ELF-1 (cell line): ENCODE measurements at regions not wholly inside any gene's neighbourhood (a gene's known extent, or its start where the extent isn't known, plus 50 kb on each side); places are given as distances from the start of the nearest gene placed in this dataset.

Source experiments
- DNase-seq: peaks from one replicate; pipeline ENCODE4 v3.0.0-alpha.2; 2016; ENCODE audit warnings: low read depth, low spot score

- no peak for DNase-seq
These were observed 1415.1 kb upstream of the RAG2 start for GRCh38 chr11:38013157-38013556.

DNA sequence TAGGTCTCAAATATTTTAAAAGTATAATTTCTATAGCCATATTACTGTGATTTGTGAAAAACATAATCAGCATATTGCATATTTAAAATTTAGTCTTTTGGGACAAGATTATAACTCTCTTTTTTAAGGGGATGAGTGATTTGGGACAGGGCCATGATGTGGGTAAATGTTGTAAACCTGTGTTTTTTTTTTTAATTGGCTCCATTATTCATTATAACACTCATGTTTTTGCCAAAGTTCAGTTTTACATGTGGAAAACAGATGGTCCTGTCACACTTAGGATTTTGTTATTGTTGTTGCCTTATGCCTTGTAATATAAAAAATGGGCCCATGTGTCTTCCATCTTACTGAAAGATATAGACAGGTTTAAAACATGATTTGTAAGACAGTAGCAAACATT is 1413.5 kb upstream of the RAG2 start:
- DNase-seq, result no peak

- no peak for DNase-seq
These were observed 1411.9 kb upstream of the RAG2 start for GRCh38 chr11:38009932-38010331.

GRCh38 chr11:38006466-38006865 is 1408.4 kb upstream of the RAG2 start:
- DNase-seq, result no peak

- DNase-seq, result no peak
These were observed 1407.6 kb upstream of the RAG2 start for GRCh38 chr11:38005597-38005996.

GRCh38 chr11:37999171-37999570 is 1401.1 kb upstream of the RAG2 start:
- DNase-seq, result no peak

- no peak for DNase-seq
These were observed 1397.8 kb upstream of the RAG2 start for GRCh38 chr11:37995886-37996285.

- peak; percentile 49 for DNase-seq
These were observed 1390.0 kb upstream of the RAG2 start for GRCh38 chr11:37988031-37988430.

- DNase-seq, result no peak
These were observed 1387.0 kb upstream of the RAG2 start for GRCh38 chr11:37984991-37985390.

GRCh38 chr11:37978647-37979046 is 1380.6 kb upstream of the RAG2 start:
- peak; percentile 2 for DNase-seq

DNA sequence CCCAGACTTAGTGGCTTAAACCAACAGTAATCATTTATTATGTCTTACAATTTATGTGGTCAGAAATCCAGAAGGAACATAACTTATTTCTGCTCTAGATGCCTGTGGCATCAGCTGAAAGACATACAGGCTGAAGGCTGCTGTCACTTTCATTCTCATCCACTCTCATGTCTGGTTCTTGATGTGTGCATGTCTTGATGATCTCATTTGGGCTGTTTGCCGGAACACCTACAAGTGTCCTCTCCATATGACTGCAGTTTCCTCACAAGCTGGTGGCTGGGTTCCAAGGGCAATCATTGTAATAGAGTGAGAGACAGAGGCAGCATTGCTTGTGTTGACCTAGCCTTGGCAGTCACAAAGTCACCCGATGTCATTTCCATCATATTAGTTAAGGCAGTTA is 1375.9 kb upstream of the RAG2 start:
- no peak for DNase-seq

DNA sequence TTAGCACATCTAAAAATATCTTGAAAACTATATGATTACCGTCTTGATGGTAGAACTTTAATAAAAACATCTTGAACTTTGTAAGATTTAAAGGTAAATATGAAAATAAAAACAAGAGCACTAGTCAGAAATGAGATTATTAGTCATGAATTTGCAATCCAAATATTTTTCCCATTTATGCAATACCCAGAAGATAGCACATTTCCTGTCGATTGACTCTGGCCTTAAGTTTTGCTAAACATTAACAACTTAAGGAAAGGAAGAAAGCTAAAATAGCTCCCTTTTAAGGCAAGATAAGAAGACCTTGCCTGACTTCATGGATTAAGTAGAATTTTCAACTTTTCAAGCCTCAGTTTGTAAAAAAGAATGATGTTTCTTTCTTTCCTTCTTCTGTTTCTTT is 1374.7 kb upstream of the RAG2 start:
- DNase-seq, result no peak

DNA sequence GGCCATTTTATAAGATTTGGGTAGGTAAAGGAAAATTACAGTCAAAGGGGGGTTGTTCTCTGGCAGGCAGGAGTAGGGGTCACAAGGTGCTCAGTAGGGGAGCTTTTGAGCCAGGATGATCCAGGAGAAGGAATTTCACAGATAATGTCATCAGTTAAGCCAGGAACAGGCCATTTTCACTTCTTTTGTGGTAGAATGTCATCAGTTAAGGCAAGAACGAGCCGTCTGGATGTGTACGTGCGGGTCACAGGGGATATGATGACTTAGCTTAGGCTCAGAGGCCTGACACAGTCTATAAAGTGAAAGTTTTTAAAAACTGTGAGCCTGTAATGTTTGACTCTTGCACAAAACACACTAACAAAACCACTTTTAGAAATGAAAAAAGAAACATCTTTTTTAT is 1371.3 kb upstream of the RAG2 start:
- DNase-seq, result peak; percentile 14

GRCh38 chr11:37968148-37968547 is 1370.1 kb upstream of the RAG2 start:
- peak; percentile 22 for DNase-seq

GRCh38 chr11:37967635-37968034 is 1369.6 kb upstream of the RAG2 start:
- peak; percentile 11 for DNase-seq

- DNase-seq, result peak; percentile 5
These were observed 1365.4 kb upstream of the RAG2 start for GRCh38 chr11:37963440-37963839.

- no peak for DNase-seq
These were observed 1359.7 kb upstream of the RAG2 start for GRCh38 chr11:37957717-37958116.

- DNase-seq, result no peak
These were observed 1354.0 kb upstream of the RAG2 start for GRCh38 chr11:37951996-37952395.

DNA sequence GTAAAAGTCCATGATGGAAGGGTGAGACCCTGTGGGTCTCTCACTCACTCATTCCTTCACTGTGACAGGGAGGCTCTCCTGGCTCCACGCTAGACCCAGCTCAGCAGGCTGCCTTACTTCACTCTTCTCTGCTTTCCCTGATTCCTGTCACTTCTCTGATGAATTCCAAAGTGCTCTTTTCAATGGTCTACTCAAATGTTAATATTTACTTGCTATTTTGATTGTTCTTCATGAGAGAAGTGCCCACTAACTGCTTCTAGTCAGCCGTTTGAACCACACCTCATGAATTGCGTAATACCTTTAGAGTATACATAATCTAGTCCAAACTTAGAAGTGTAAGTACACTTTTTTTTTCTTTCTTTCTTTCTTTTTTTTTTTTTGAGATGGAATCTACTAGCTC is 1350.2 kb upstream of the RAG2 start:
- no peak for DNase-seq

DNA sequence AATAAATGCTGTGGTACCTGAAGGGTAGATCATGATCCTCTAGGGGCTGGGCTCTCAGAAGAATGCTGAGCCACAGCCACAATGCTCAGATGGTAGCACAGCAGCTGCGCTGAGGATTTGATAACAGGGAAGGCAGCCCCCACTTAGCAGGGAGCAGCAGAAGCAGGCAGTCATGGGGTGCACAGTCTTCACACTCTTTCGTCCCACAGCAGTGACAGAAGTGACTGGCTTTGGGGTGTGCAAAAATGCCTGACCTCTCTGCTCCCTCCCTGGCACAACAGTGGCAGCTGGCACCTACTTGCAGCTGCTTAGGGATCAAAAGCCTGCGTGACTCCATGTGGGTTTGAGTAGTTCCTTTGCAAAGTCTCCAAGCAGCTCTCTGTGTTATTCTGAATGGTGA is 1349.8 kb upstream of the RAG2 start:
- DNase-seq, result no peak

DNA sequence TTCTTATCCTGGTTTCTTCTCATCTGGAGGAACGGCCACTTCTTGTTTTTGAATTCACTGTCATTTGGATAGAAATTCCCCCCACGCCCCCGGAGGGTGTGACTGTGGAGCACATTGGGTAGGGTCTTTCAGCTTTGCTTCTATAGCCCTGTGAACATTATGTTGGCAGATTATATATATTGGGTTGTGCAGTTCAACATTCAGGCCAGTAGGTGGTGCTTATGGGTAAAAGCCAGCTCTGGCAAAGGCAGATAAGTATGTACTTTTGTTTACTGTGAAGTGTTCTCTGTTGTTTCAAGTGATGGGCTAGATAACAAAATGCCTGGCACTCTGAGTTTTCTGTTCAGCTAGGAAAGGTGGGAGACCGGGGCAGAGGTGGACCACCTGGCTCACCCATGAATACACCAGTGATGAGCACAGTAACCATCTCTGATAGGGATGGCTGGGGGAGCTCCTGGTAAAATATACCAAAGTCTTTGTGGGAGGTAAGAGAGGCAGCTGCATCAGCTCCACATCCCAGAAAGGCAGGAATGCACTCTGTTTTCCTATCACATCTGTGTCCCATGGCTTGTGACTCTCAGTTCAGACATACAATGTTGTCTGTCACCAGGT is 1348.2 kb upstream of the RAG2 start:
- DNase-seq, result peak; percentile 74

DNA sequence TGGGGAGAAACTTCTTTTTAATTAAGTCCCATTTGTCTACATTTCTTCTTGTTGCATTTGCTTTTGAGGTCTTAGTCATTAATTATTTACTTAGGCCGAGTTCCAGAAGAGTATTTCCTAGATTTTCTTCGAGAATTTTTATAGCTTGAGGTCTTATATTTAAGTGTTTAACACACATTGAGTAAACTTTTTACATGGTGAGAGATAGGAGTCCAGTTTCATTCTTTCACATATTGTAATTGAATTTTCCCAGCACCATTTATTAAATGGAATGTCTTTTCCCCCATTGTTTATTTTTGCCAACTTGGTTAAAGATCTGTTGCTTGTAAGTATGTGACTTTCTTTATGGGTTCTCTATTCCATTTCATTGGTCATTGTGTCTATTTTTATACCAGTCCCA is 1344.0 kb upstream of the RAG2 start:
- DNase-seq, result no peak

DNA sequence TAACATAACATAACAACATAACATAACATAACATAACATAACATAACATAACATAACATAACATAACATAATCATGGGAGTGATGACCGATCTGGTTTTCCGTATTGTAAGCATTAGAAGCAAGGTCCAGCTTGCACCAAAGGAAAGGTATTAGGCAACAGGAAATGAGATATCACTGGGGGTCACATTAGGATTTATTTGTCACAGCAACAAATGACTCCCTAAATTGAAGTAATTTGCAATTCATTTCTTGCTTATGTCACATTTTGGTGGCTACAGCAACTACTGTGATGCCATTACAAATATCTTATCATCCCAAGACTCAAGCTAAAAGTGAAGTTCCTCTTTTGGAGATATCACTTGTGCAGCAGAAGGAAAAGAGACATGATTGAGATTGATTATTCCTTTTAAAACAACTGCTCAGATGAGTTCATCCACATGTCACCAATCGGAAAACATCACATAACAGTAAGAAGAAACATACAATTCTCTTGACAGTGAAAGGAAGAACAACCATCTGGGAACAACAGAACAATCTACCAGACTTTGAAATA is 1331.1 kb upstream of the RAG2 start:
- DNase-seq, result no peak

DNA sequence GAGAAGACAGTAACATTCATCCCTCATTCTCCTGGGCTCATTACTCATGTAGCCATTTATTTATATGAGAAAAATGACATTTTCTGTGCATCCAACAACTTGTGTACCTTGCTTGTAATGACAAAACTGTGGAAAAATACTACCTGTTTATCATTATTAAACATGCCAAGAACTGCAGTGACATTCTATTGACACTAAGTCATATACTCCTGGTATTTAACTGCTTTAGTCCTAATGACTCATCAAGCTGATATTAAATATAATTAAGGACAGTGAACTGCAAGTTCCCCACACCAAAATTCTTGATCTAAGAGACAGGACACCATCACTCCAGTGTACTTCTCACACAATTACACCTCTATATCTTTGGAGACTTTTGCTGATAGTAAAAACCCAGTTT is 1328.7 kb upstream of the RAG2 start:
- DNase-seq, result no peak
